GM12878 (cell line): ENCODE measurements at regions not wholly inside any gene's neighbourhood (a gene's known extent, or its start where the extent isn't known, plus 50 kb on each side); places are given as distances from the start of the nearest gene placed in this dataset.

ENCODE experiments used
- ATAC-seq: fragments of 200-7000 bp; cut with Tn5 transposase; 3 replicates; pipeline ENCODE4 v1.9.1; 2020; ENCODE audit warnings: mild to moderate bottlenecking, moderate library complexity
- BruUV-seq: library from RNA; stranded (reverse); fragments of 400-500 nt; replicated peaks from 2 replicates; lab custom pipeline; 2021; lab: Mats Ljungman, UMichigan
- CTCF ChIA-PET: fragments of 300-600 bp; sonication (Branson Sonifier 250); formaldehyde crosslinking; extraction: SDS; loops from one replicate; lab custom pipeline; 2021; ENCODE audit warnings: inconsistent platforms; lab: Yijun Ruan, JAX
- POLR2A ChIA-PET: fragments of 350-600 bp; formaldehyde crosslinking; extraction: SDS; loops from one replicate; lab custom pipeline; 2021; ENCODE audit warnings: inconsistent platforms; lab: Charles Lee
- RAD21 ChIA-PET: fragments of 300-600 bp; sonication (Branson Sonifier 250); formaldehyde crosslinking; loops from one replicate; lab custom pipeline; 2023; ENCODE audit warnings: antibody characterized with exemption; ENCODE audit not compliant: unreplicated experiment; lab: Charles Lee
- SMC1A ChIA-PET: fragments of 300-600 bp; sonication (Branson Sonifier 250); formaldehyde crosslinking; loops from one replicate; lab custom pipeline; 2023; ENCODE audit not compliant: unreplicated experiment, uncharacterized antibody; lab: Charles Lee
- DNase-seq: peaks from one replicate; pipeline ENCODE4 v3.0.0-alpha.2; 2011; ENCODE audit warnings: low read depth, low spot score
- FAIRE-seq: peaks from 3 replicates; lab custom pipeline; 2011; peaks lifted over from hg19 to GRCh38; lab: Jason Lieb, UNC
- H2AFZ ChIP-seq: 2 replicates; pipeline ENCODE4 v1.6.0; 2011; ENCODE audit warnings: low read depth, low read length, control low read depth; ENCODE audit not compliant: control insufficient read depth
- H3K27ac ChIP-seq: 2 replicates; pipeline ENCODE4 v1.5.1; 2011; ENCODE audit warnings: control low read depth; ENCODE audit not compliant: control insufficient read depth, insufficient read depth
- H3K27me3 ChIP-seq, 2 experiments: replicated peaks in 1 of 2; 2 replicates each; pipeline versions ENCODE4 v1.6.0 to v1.6.1; 2011; ENCODE audit warnings: low read length in 1 of 2; ENCODE audit not compliant: control insufficient read depth in 2 of 2, insufficient read depth in 2 of 2
- H3K36me3 ChIP-seq, 2 experiments: 2 replicates each; pipeline ENCODE4 v1.5.1; 2011; ENCODE audit warnings: low read length in 1 of 2; ENCODE audit not compliant: control insufficient read depth in 2 of 2, insufficient read depth in 2 of 2
- H3K4me1 ChIP-seq: 2 replicates; pipeline ENCODE4 v1.6.1; 2011; ENCODE audit warnings: mild to moderate bottlenecking, low read length, moderate library complexity, mixed read lengths; ENCODE audit not compliant: control insufficient read depth, insufficient read depth
- H3K4me2 ChIP-seq: 2 replicates; pipeline ENCODE4 v1.6.0; 2011; ENCODE audit warnings: control low read depth; ENCODE audit not compliant: control insufficient read depth, insufficient read depth
- H3K4me3 ChIP-seq: fragments of 200-600 bp; sonication (generic); 2 replicates; pipeline ENCODE4 v1.5.1; 2016
- H3K79me2 ChIP-seq: 2 replicates; pipeline ENCODE4 v1.6.0; 2011; ENCODE audit warnings: low read length; ENCODE audit not compliant: control insufficient read depth, insufficient read depth
- H3K9ac ChIP-seq: 2 replicates; pipeline ENCODE4 v1.8.0; 2011; ENCODE audit warnings: low read length, control low read depth, mixed read lengths; ENCODE audit not compliant: control insufficient read depth, insufficient read depth
- H3K9me3 ChIP-seq: replicated peaks from 3 replicates; pipeline ENCODE4 v1.5.1; 2011; ENCODE audit warnings: mild to moderate bottlenecking, low read length; ENCODE audit not compliant: control insufficient read depth, insufficient read depth
- H4K20me1 ChIP-seq: 2 replicates; pipeline ENCODE4 v1.6.0; 2011; ENCODE audit not compliant: control insufficient read depth, insufficient read depth
- CHD2 ChIP-seq: IDR thresholded peaks from 2 replicates; pipeline ENCODE4 v1.6.1; 2011; ENCODE audit warnings: low read depth, low read length, improper control_type of control experiment, borderline replicate concordance
- CTCF ChIP-seq, 3 experiments: IDR thresholded peaks in 2 of 3; conservative IDR thresholded peaks in 1 of 3; 2 replicates each; pipeline ENCODE4 v1.5.1; 2011; ENCODE audit warnings: low read depth in 3 of 3, low read length in 3 of 3, mild to moderate bottlenecking in 3 of 3, control low read depth in 2 of 3, moderate library complexity in 2 of 3, inconsistent platforms in 1 of 3, mixed read lengths in 1 of 3; ENCODE audit not compliant: control insufficient read depth in 2 of 3, insufficient read depth in 1 of 3; ENCODE audit errors: extremely low read depth in 1 of 3
- GATAD2B ChIP-seq: fragments of 450-650 bp; conservative IDR thresholded peaks from 2 replicates; pipeline ENCODE4 v1.6.1; 2017; ENCODE audit warnings: low read depth, mild to moderate bottlenecking, moderate library complexity
- HSF1 ChIP-seq: fragments of 150-350 bp; IDR thresholded peaks from 2 replicates; pipeline ENCODE4 v1.6.1; 2014; ENCODE audit warnings: mild to moderate bottlenecking, low read depth, low read length
- KAT2A ChIP-seq: conservative IDR thresholded peaks from 2 replicates; pipeline ENCODE4 v1.6.1; 2011; ENCODE audit warnings: low read depth, low read length; ENCODE audit not compliant: control insufficient read depth
- MYB ChIP-seq: fragments of 150-350 bp; IDR thresholded peaks from 2 replicates; pipeline ENCODE4 v1.6.1; 2014; ENCODE audit warnings: mild to moderate bottlenecking, low read depth, low read length, borderline replicate concordance
- NFYB ChIP-seq: IDR thresholded peaks from 2 replicates; pipeline ENCODE4 v1.6.1; 2011; ENCODE audit warnings: low read depth, mild to moderate bottlenecking, low read length, improper control_type of control experiment, moderate library complexity; ENCODE audit not compliant: insufficient read depth
- PAX8 ChIP-seq: fragments of 450-650 bp; IDR thresholded peaks from 2 replicates; pipeline ENCODE4 v1.6.1; 2017; ENCODE audit warnings: mild to moderate bottlenecking, moderate library complexity
- POLR2A ChIP-seq: IDR thresholded peaks from 2 replicates; pipeline ENCODE4 v1.6.1; 2011; ENCODE audit warnings: low read depth, mild to moderate bottlenecking, low read length
- POLR2AphosphoS5 ChIP-seq: IDR thresholded peaks from 2 replicates; pipeline ENCODE4 v1.6.1; 2011; ENCODE audit warnings: mild to moderate bottlenecking, low read length, inconsistent platforms
- POU2F2 ChIP-seq: IDR thresholded peaks from 3 replicates; pipeline ENCODE4 v1.6.1; 2011; ENCODE audit warnings: low read depth, mild to moderate bottlenecking, low read length, borderline replicate concordance
- SMARCA5 ChIP-seq: fragments of 450-650 bp; IDR thresholded peaks from 2 replicates; pipeline ENCODE4 v1.6.1; 2017; ENCODE audit warnings: mild to moderate bottlenecking
- SUPT20H ChIP-seq: IDR thresholded peaks from 2 replicates; pipeline ENCODE4 v1.6.1; 2011; ENCODE audit warnings: low read depth, mild to moderate bottlenecking, low read length, moderate library complexity, borderline replicate concordance; ENCODE audit not compliant: control insufficient read depth
- SUZ12 ChIP-seq: fragments of 200-600 bp; sonication (generic); IDR thresholded peaks from one replicate; pipeline ENCODE4 v1.6.1; 2018; ENCODE audit warnings: antibody characterized with exemption, mild to moderate bottlenecking; ENCODE audit not compliant: unreplicated experiment
- YBX1 ChIP-seq: fragments of 450-650 bp; IDR thresholded peaks from 2 replicates; pipeline ENCODE4 v1.6.1; 2016; ENCODE audit warnings: antibody characterized with exemption
- ZBED1 ChIP-seq: IDR thresholded peaks from 2 replicates; pipeline ENCODE4 v1.6.1; 2016; ENCODE audit warnings: borderline replicate concordance
- WGBS: methylation state at CpG from one replicate; pipeline ENCODE4 v1.1.6; 2016; ENCODE audit warnings: low lambda C conversion rate; ENCODE audit not compliant: insufficient replicate concordance, insufficient coverage; ENCODE audit errors: missing lambda C conversion rate; 5-methylcytosine and 5-hydroxymethylcytosine counted together
- in situ Hi-C: fragments of 300-500 bp; cut with MboI; formaldehyde crosslinking; loops from 9 replicates; pipeline ENCODE4 v1.14.3; 2018; ENCODE audit warnings: mixed read lengths
- intact Hi-C: fragments of 100-400 bp; cut with micrococcal nuclease; formaldehyde crosslinking; loops from one replicate; pipeline ENCODE4 v1.14.2; 2022; ENCODE audit not compliant: unreplicated experiment

GRCh38 chr9:86800681-86801080 is 146.6 kb downstream of the GAS1 start:
- FAIRE-seq: no peak
- TF ChIP-seq SMARCA5: no peak
- no peak for TF ChIP-seq HSF1
- no peak for TF ChIP-seq POLR2AphosphoS5
- TF ChIP-seq PAX8: no peak
- TF ChIP-seq SUZ12: no peak
- TF ChIP-seq POU2F2: no peak
- no peak for TF ChIP-seq CTCF (IDR thresholded peaks at IDR 0.05 in 2 of 3, conservative IDR thresholded peaks at IDR 0.05 in 1 of 3; ENCODE audit: control insufficient read depth in 2 of 3, extremely low read depth in 1 of 3, insufficient read depth in 1 of 3, low read depth in 3 of 3, low read length in 3 of 3)
- no peak for TF ChIP-seq YBX1
- TF ChIP-seq GATAD2B: no peak
- TF ChIP-seq ZBED1: no peak
- TF ChIP-seq NFYB: no peak
- no peak for TF ChIP-seq POLR2A
- no peak for TF ChIP-seq CHD2
- TF ChIP-seq SUPT20H: no peak
- no peak for TF ChIP-seq MYB
- no peak for TF ChIP-seq KAT2A
- TF ChIP-seq, all 136 proteins: peak for 0
- no peak overlapping the region for H3K4me3 ChIP-seq
- no peak overlapping the region for H3K9ac ChIP-seq
- POLR2A ChIA-PET: no interaction called here
- DNase-seq (no peak), ATAC-seq (no peak)
- H3K4me1 ChIP-seq: no peaks in the 10 kb centered on the region
- RAD21 ChIA-PET: no interaction called here
- no peak overlapping the region for H3K4me2 ChIP-seq
- no peaks in the 10 kb centered on the region for H3K79me2 ChIP-seq
- H3K9me3 ChIP-seq: no peaks in the 10 kb centered on the region
- H3K27ac ChIP-seq: no peak overlapping the region
- no peaks in the 10 kb centered on the region for H3K36me3 ChIP-seq
- intact Hi-C loops (no loop called here), in situ Hi-C loops (no loop called here)
- BruUV-seq: no TSS peak
- CTCF ChIA-PET: interaction anchor here (1.2 kb wide), 1 partner anchor 597 kb away, joined by 3 read pairs; no protein-coding TSS in a partner anchor
- no peaks in the 10 kb centered on the region; a peak in 1 of 4 replicates for H3K27me3 ChIP-seq
- 0% methylated on average over 3 of the region's 3 CpGs for WGBS
- H2AFZ ChIP-seq: no peak overlapping the region
- SMC1A ChIA-PET: no interaction called here
- no peaks in the 10 kb centered on the region for H4K20me1 ChIP-seq
